Umbilical cord (tissue), 1 donor: ENCODE measurements at regions not wholly inside any gene's neighbourhood (a gene's known extent, or its start where the extent isn't known, plus 50 kb on each side); places are given as distances from the start of the nearest gene placed in this dataset.

Experiments
- DNase-seq: peaks from one replicate; pipeline ENCODE4 v3.0.0-alpha.2; 2015; ENCODE audit warnings: low spot score

GRCh38 chr2:34991508-34992274 lies 1363.9 kb upstream of the CRIM1 start:
- DNase-seq, result no peak

GRCh38 chr2:34985474-34985873 lies 1370.1 kb upstream of the CRIM1 start:
- DNase-seq, result no peak

- DNase-seq, result no peak
These were observed 1374.9 kb upstream of the CRIM1 start for GRCh38 chr2:34980689-34981088.

GRCh38 chr2:34979148-34979547 lies 1376.4 kb upstream of the CRIM1 start:
- no peak for DNase-seq

- DNase-seq, result no peak
These were observed 1362.7 kb upstream of the FAM98A start for GRCh38 chr2:34961822-34962221.

- DNase-seq, result no peak
These were observed 1355.7 kb upstream of the FAM98A start for GRCh38 chr2:34954758-34955157.

- DNase-seq, result no peak
These were observed 1351.7 kb upstream of the FAM98A start for GRCh38 chr2:34950797-34951196.

GRCh38 chr2:34949316-34949715 lies 1350.2 kb upstream of the FAM98A start:
- no peak for DNase-seq

- DNase-seq, result no peak
These were observed 1337.0 kb upstream of the FAM98A start for GRCh38 chr2:34936089-34936488.

- DNase-seq, result no peak
These were observed 1313.0 kb upstream of the FAM98A start for GRCh38 chr2:34912084-34912483.

GRCh38 chr2:34909992-34910705 lies 1311.0 kb upstream of the FAM98A start:
- no peak for DNase-seq

GRCh38 chr2:34907812-34908211 lies 1308.7 kb upstream of the FAM98A start:
- no peak for DNase-seq

- DNase-seq, result no peak
These were observed 1302.6 kb upstream of the FAM98A start for GRCh38 chr2:34901739-34902138.

- no peak for DNase-seq
These were observed 1300.0 kb upstream of the FAM98A start for GRCh38 chr2:34899079-34899478.

- no peak for DNase-seq
These were observed 1293.7 kb upstream of the FAM98A start for GRCh38 chr2:34892766-34893165.

- DNase-seq, result no peak
These were observed 1293.2 kb upstream of the FAM98A start for GRCh38 chr2:34892256-34892655.

GRCh38 chr2:34875091-34875745 lies 1276.1 kb upstream of the FAM98A start:
- no peak for DNase-seq

- DNase-seq, result no peak
These were observed 1254.5 kb upstream of the FAM98A start for GRCh38 chr2:34853646-34854045.

- no peak for DNase-seq
These were observed 1252.7 kb upstream of the FAM98A start for GRCh38 chr2:34851804-34852203.

- no peak for DNase-seq
These were observed 1250.7 kb upstream of the FAM98A start for GRCh38 chr2:34849827-34850226.

- no peak for DNase-seq
These were observed 1249.6 kb upstream of the FAM98A start for GRCh38 chr2:34848691-34849090.

GRCh38 chr2:34848132-34848531 lies 1249.0 kb upstream of the FAM98A start:
- DNase-seq, result no peak

GRCh38 chr2:34844629-34845028 lies 1245.5 kb upstream of the FAM98A start:
- DNase-seq, result no peak
